ENCODE measurements at regions not wholly inside any gene's neighbourhood (a gene's known extent, or its start where the extent isn't known, plus 50 kb on each side); places are given as distances from the start of the nearest gene placed in this dataset.

DNA sequence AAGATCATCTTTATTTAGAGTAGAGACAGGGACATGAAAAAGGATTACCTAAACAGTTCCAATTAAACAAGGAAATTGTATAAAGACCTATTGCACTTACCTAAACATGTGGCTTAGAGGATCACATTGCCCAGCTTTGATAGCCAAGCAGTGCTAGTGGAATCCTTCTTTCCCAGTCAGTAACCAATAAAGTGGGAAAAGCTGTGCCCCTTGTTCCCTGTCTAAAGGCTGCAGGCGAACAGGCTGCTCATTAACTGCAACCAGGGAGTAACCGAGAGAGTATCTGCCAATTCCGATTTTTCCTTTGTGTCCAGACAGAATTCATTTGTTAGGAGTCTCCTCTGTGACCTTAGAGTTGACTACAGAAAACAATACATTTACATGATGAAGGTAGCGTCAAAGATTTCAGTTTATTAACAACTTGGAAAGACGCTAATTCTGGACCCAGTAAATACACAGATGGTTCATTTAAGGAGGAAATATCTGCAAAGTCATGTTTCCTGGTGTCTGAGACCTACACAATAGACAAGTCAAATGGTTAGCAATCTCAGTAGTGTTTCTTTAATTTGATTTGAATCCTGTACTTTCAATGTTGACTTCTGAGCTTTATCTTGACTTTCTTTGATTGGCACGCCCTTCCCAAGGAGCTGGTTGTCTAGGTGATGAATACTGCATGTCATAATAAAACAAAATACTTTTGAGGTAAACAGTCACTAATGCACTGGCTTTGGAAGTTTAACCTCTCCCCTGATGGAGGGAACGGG, 57.3 kb upstream of the MET start:
- no peak for DNase-seq (ENCODE audit: low read depth)

DNA sequence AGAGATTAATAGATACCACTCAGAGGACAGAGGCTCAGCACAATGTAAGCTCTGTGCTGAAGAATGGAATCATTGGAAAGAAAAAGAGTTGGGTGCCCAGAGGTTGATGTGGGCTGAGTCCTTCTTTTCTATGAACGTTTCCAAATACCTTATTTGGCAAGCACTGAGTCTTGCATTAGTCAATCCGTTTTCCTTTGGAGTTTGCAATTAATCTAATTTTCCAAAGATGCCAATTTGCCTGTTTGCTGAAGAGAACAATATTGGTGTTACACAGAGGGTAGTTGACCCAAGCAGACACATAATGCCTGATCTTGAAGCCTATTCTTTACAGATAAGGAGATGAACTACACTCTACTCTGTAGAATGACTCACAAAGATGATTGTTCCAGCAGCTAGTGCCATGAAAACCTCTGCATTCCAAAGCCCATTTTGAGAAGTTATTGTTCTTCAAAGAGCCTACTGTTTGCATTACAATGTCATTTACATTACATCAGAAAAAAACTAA, 55.4 kb upstream of the MET start:
- peak; percentile 61 for DNase-seq (ENCODE audit: low read depth)

DNA sequence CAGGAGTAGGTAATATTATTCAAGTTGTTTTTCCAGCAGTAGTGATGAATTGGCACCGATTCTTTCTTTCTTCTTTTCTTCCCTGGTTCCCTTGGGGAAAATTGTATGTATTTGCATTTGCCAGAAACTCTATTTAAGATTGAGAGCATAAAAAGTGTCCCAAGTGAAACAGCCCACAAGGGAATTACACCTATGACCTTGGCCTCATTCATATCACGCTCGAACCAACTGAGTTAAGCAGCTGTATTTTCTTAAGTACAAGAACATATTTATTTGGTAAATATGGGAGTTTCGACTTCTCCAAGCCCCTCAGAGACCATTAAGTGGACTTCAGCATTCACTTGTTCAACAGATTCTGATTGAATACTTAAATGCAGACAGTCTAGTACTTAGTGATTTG, 54.1 kb upstream of the MET start:
- no peak for DNase-seq (ENCODE audit: low read depth)

DNA sequence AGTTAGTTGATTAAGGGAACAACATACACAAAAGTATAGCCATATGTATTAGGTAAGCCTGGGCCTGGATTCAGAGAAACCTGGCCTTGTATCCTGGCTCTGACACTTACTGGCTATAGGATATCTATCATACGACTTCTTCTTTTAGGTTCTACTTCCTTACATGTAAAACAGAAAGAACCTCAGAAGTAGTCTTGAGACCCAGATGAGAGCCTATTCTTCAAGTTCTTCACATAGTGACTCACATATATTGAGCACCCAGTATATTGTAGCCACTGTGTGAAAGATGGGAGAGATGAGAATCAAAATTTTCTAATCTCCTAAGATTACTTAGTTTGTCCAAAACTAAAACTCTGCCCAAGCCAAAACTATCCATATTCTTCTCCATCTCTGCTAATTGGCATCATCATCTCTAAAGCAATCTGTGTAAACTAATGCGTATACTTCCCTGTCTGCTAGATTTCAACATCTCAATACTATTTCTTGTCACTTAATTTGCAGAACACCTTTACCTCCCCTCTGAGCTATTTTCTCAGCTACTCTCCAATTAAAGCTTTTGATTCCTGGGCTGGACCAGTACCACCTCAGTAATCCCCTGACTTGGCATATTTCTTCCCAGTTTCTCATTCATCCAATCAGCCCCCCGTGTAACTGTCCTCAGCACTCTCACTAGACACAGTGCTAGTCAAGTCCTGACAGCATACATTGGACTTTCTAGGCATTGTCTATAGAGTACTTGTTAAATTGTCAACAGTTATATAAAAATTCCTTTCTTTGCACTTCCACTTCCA, 53.5 kb upstream of the MET start:
- no peak for DNase-seq (ENCODE audit: low read depth)

DNA sequence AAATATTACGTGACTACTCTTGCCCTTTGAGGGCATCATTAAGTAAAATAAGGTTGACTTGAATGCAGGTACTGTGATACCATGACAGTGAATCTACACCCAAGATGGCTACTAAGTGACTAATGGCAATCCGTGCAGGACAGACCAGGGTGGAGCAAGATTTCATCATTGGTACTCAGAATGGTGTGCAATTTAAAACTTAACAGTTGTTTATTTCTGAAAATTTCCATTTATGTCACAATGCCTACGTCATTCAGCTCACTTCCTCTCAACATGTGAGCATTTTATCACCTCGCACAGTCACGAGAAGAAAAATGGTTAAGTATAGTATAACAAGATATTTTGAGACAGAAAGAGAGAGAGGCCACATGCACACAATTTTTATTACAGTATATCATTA, 50.3 kb upstream of the MET start:
- DNase-seq (ENCODE audit: low read depth), result no peak
